ENCODE measurements at regions not wholly inside any gene's neighbourhood (a gene's known extent, or its start where the extent isn't known, plus 50 kb on each side); places are given as distances from the start of the nearest gene placed in this dataset.

- H3K9me3 ChIP-seq (ENCODE audit: low read length): no peaks in the 10 kb centered on the region
- H3K27me3 ChIP-seq (ENCODE audit: insufficient read depth, low read length): no peaks in the 10 kb centered on the region
- H3K4me1 ChIP-seq (ENCODE audit: insufficient read depth, low read length): no peaks in the 10 kb centered on the region
- H2AFZ ChIP-seq (ENCODE audit: low read depth, low read length): no peak overlapping the region
- no peak overlapping the region for H3K4me3 ChIP-seq (ENCODE audit: low read length)
- H3K36me3 ChIP-seq (ENCODE audit: insufficient read depth, low read length): no peaks in the 10 kb centered on the region
These were observed 447.3 kb downstream of the HS3ST3B1 start for GRCh38 chr17:14748036-14748710.

- Histone ChIP-seq H3K9me3 (ENCODE audit: low read length) (no peaks in the 10 kb centered on the region), H3K27me3 (ENCODE audit: insufficient read depth, low read length) (no peaks in the 10 kb centered on the region), H3K4me3 (ENCODE audit: low read length) (no peak overlapping the region), H2AFZ (ENCODE audit: low read depth, low read length) (no peak overlapping the region), H3K36me3 (ENCODE audit: insufficient read depth, low read length) (no peaks in the 10 kb centered on the region), H3K4me1 (ENCODE audit: insufficient read depth, low read length) (no peaks in the 10 kb centered on the region)
These were observed 446.7 kb downstream of the HS3ST3B1 start for GRCh38 chr17:14747603-14747950.

GRCh38 chr17:14746822-14747602, 446.1 kb downstream of the HS3ST3B1 start:
- no peaks in the 10 kb centered on the region for H3K4me1 ChIP-seq (ENCODE audit: insufficient read depth, low read length)
- no peak overlapping the region for H2AFZ ChIP-seq (ENCODE audit: low read depth, low read length)
- H3K27me3 ChIP-seq (ENCODE audit: insufficient read depth, low read length): no peaks in the 10 kb centered on the region
- no peak overlapping the region for H3K4me3 ChIP-seq (ENCODE audit: low read length)
- no peaks in the 10 kb centered on the region for H3K36me3 ChIP-seq (ENCODE audit: insufficient read depth, low read length)
- no peaks in the 10 kb centered on the region for H3K9me3 ChIP-seq (ENCODE audit: low read length)

GRCh38 chr17:14745541-14745940, 444.7 kb downstream of the HS3ST3B1 start:
- Histone ChIP-seq H3K9me3 (ENCODE audit: low read length) (no peaks in the 10 kb centered on the region), H3K27me3 (ENCODE audit: insufficient read depth, low read length) (no peaks in the 10 kb centered on the region), H2AFZ (ENCODE audit: low read depth, low read length) (no peak overlapping the region), H3K4me3 (ENCODE audit: low read length) (no peak overlapping the region), H3K36me3 (ENCODE audit: insufficient read depth, low read length) (no peaks in the 10 kb centered on the region), H3K4me1 (ENCODE audit: insufficient read depth, low read length) (peaks cover 12% of the 10 kb centered on the region)

DNA sequence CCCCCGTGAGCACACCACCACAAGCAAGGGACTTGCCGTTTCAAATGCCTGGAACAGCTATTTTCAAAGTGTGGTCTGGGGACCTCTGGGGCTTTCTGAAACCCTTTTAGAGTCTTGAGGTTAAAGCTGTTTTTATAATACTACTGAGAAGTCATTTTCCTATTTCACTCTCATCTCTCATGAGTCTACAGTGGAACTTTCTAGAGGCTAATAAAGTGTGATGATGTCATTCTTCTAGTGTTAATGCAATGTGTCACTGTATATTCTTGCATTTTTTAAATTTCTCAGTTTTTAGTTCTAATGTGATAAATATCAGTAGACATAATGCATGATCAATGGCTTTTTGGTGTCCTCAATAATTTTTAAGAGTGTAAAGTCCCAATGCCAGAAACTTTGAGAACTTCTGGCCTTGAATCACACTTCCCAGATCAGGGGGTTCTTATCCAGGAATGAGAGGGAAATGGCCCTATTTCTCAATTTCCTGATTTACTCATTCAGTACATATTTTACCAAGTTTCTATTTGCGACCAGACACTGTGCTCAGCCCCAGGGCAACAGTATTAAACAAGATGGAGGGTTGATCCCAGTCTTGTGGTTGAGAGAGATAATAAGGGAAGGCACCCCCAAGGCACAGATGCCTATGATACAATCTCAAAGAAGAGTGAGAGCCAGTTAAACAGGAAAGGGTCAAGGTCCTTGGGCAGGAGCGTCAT, 444.0 kb downstream of the HS3ST3B1 start:
- Histone ChIP-seq H3K27me3 (ENCODE audit: insufficient read depth, low read length) (no peaks in the 10 kb centered on the region), H3K4me3 (ENCODE audit: low read length) (no peak overlapping the region), H3K36me3 (ENCODE audit: insufficient read depth, low read length) (no peaks in the 10 kb centered on the region), H2AFZ (ENCODE audit: low read depth, low read length) (no peak overlapping the region), H3K4me1 (ENCODE audit: insufficient read depth, low read length) (peaks cover 18% of the 10 kb centered on the region), H3K9me3 (ENCODE audit: low read length) (no peaks in the 10 kb centered on the region)

- Histone ChIP-seq H3K4me1 (ENCODE audit: insufficient read depth, low read length) (peaks cover 43% of the 10 kb centered on the region), H2AFZ (ENCODE audit: low read depth, low read length) (no peak overlapping the region)
These were observed 440.6 kb downstream of the HS3ST3B1 start for GRCh38 chr17:14741491-14741890.

DNA sequence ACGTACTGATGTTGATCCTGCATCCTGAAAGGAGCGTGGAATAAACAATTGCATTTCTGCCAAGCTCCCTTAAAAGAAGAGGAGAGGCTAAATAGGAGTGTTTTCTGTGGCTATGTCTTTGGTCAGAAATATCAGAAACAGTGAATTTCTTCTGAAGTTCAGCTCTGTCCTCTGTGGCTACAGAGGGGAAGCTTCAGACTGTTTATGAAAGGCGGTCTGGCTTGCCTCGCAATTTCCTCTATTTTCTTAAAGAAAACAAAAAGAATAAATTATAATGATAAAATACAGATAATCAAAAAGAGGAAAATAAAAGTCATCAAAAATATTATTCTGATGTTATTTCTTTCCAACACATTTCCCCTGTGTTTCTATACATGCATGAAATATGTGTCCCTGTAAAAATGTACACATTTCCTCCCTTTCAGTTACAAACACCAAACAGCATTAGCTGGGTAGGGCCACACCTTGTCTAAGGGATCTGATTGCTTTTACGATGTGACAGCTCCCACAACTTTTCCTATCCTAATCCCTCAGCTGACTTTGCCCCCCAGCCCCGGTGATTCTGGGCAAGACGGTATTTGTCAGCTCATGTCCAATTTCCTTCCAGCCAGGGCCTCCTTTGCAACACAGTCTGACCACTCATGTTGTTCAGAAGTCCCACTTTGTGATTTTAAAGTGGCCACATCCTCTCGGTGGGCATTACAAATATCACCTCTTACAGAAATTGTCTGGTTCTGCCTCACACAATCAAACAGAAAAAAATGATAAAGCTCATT, 439.0 kb downstream of the HS3ST3B1 start:
- peaks cover 43% of the 10 kb centered on the region for H3K4me1 ChIP-seq (ENCODE audit: insufficient read depth, low read length)
- no peak overlapping the region for H2AFZ ChIP-seq (ENCODE audit: low read depth, low read length)
- no peaks in the 10 kb centered on the region for H3K36me3 ChIP-seq (ENCODE audit: insufficient read depth, low read length)

More at GRCh38 chr17:14741491-14741890, 440.6 kb downstream of the HS3ST3B1 start:
- Histone ChIP-seq H3K27me3 (ENCODE audit: insufficient read depth, low read length) (no peaks in the 10 kb centered on the region), H3K9me3 (ENCODE audit: low read length) (no peaks in the 10 kb centered on the region), H3K4me3 (ENCODE audit: low read length) (no peak overlapping the region), H3K36me3 (ENCODE audit: insufficient read depth, low read length) (no peaks in the 10 kb centered on the region)

GRCh38 chr17:14738652-14738988, 437.7 kb downstream of the HS3ST3B1 start:
- H3K9me3 ChIP-seq (ENCODE audit: low read length): no peaks in the 10 kb centered on the region
- no peak overlapping the region for H3K4me3 ChIP-seq (ENCODE audit: low read length)
- no peaks in the 10 kb centered on the region for H3K36me3 ChIP-seq (ENCODE audit: insufficient read depth, low read length)
- H3K4me1 ChIP-seq (ENCODE audit: insufficient read depth, low read length): peaks cover 43% of the 10 kb centered on the region
- no peaks in the 10 kb centered on the region for H3K27me3 ChIP-seq (ENCODE audit: insufficient read depth, low read length)
- no peak overlapping the region for H2AFZ ChIP-seq (ENCODE audit: low read depth, low read length)

More for the DNA sequence above, 439.0 kb downstream of the HS3ST3B1 start:
- Histone ChIP-seq H3K27me3 (ENCODE audit: insufficient read depth, low read length) (no peaks in the 10 kb centered on the region), H3K4me3 (ENCODE audit: low read length) (no peak overlapping the region), H3K9me3 (ENCODE audit: low read length) (no peaks in the 10 kb centered on the region)

- Histone ChIP-seq H3K9me3 (ENCODE audit: low read length) (no peaks in the 10 kb centered on the region), H3K36me3 (ENCODE audit: insufficient read depth, low read length) (no peaks in the 10 kb centered on the region), H3K27me3 (ENCODE audit: insufficient read depth, low read length) (no peaks in the 10 kb centered on the region), H3K4me1 (ENCODE audit: insufficient read depth, low read length) (peaks cover 43% of the 10 kb centered on the region), H2AFZ (ENCODE audit: low read depth, low read length) (no peak overlapping the region), H3K4me3 (ENCODE audit: low read length) (peak overlapping the region; percentile 17)
These were observed 437.2 kb downstream of the HS3ST3B1 start for GRCh38 chr17:14737984-14738651.

DNA sequence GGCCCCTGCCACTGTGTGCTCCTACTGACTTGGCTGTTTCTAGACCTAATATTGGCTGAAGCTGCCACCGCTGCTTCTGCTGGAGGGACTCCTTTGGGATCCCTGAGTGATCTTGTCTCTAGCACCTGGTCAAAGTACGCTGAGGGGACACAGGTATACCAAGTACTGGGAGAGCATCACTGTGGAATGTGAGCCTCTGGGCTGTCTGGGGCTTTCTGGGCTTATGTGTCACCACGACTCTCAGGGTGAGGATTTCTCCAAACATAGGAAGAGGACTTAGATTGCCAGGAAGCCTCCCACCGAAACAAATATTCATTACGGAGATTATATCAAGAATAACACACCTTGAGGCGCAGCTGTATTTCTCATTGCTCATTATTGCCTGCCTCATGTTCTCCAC, 435.8 kb downstream of the HS3ST3B1 start:
- Histone ChIP-seq H3K4me3 (ENCODE audit: low read length) (no peak overlapping the region), H2AFZ (ENCODE audit: low read depth, low read length) (no peak overlapping the region), H3K36me3 (ENCODE audit: insufficient read depth, low read length) (no peaks in the 10 kb centered on the region), H3K9me3 (ENCODE audit: low read length) (no peaks in the 10 kb centered on the region), H3K4me1 (ENCODE audit: insufficient read depth, low read length) (peaks cover 42% of the 10 kb centered on the region), H3K27me3 (ENCODE audit: insufficient read depth, low read length) (no peaks in the 10 kb centered on the region)

DNA sequence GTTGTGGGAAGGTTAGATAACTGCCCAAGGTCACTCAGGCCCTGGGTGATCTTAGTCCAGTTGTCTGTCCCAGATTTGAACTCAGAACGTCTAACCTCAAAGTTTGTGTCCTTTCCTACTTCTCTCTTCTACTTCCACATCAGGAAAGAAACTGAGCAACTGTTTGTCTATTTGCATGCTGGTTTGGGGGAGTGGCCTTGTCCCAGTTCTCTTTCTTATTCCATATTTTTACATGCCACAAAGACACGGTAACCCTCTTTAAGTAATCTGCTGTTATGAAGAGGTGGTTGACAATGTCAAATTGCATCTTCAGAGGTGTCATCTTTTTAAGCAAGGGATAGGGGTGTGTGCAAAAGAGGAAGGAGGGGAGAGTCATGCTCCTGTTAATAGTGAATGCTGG, 432.5 kb downstream of the HS3ST3B1 start:
- no peaks in the 10 kb centered on the region for H3K27me3 ChIP-seq (ENCODE audit: insufficient read depth, low read length)
- H3K4me3 ChIP-seq (ENCODE audit: low read length): no peak overlapping the region
- H3K4me1 ChIP-seq (ENCODE audit: insufficient read depth, low read length): peaks cover 18% of the 10 kb centered on the region
- no peak overlapping the region for H2AFZ ChIP-seq (ENCODE audit: low read depth, low read length)
- H3K36me3 ChIP-seq (ENCODE audit: insufficient read depth, low read length): no peaks in the 10 kb centered on the region
- H3K9me3 ChIP-seq (ENCODE audit: low read length): no peaks in the 10 kb centered on the region

DNA sequence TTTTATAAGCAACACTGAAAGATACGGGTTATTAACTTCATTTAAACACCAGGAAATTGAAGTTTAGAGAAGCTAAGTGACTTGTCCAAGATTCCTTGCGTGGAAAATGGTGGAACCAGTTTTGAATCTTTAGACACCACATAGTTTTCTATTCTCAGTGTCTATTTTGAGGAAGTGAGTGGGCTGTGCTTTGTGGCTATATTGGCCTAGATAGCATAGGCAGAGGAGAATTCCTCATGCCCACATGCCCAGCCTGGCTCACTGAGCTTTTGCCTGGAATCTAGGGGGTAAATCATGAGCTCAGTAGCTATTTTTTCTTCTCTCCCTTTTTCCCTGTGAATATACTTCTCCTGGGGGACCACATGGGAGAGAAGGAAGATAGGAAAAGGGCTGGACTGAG, 431.3 kb downstream of the HS3ST3B1 start:
- Histone ChIP-seq H3K9me3 (ENCODE audit: low read length) (no peaks in the 10 kb centered on the region), H3K4me1 (ENCODE audit: insufficient read depth, low read length) (peaks cover 15% of the 10 kb centered on the region), H2AFZ (ENCODE audit: low read depth, low read length) (no peak overlapping the region)

More for the DNA sequence above, 431.3 kb downstream of the HS3ST3B1 start:
- Histone ChIP-seq H3K4me3 (ENCODE audit: low read length) (no peak overlapping the region), H3K27me3 (ENCODE audit: insufficient read depth, low read length) (no peaks in the 10 kb centered on the region), H3K36me3 (ENCODE audit: insufficient read depth, low read length) (no peaks in the 10 kb centered on the region)
